ENCODE measurements at regions not wholly inside any gene's neighbourhood (a gene's known extent, or its start where the extent isn't known, plus 50 kb on each side); places are given as distances from the start of the nearest gene placed in this dataset.

GRCh38 chrX:479273-479981 lies 92.7 kb upstream of the PPP2R3B start:
- H3K27me3 ChIP-seq (replicated peaks in 1 of 4; ENCODE audit: control insufficient read depth in 3 of 4, extremely low read depth in 1 of 4, insufficient read depth in 3 of 4, low read length in 3 of 4): no peaks in the 10 kb centered on the region; a peak in 1 of 7 replicates
- no peak overlapping the region for H2AK5ac ChIP-seq (ENCODE audit: low read depth, low read length)
- H3K4me1 ChIP-seq (replicated peaks in 1 of 4; ENCODE audit: control insufficient read depth in 3 of 4, insufficient read depth in 4 of 4, low read length in 3 of 4): peaks cover 0 to 7% (median 0%) of the 10 kb centered on the region in 4 experiments; a peak in 1 of 7 replicates
- FAIRE-seq: no peak
- H3K9ac ChIP-seq (replicated peaks in 1 of 4; ENCODE audit: extremely low read depth in 1 of 4, low read depth in 3 of 4, low read length in 3 of 4): no peak overlapping the region
- no peaks in the 10 kb centered on the region for H3K79me1 ChIP-seq (ENCODE audit: low read depth, low read length)
- no peak overlapping the region for H3K23ac ChIP-seq (ENCODE audit: insufficient read length)
- H4K8ac ChIP-seq (ENCODE audit: extremely low read depth, insufficient read depth, low read length): no peak overlapping the region
- no peak overlapping the region for H4K91ac ChIP-seq (replicated peaks; ENCODE audit: insufficient read length, low read length)
- H4K5ac ChIP-seq (ENCODE audit: insufficient read length, low read depth, low read length): no peak overlapping the region
- no peak for DNase-seq (ENCODE audit: low read depth in 1 of 2, low spot score in 2 of 2)
- H3K4ac ChIP-seq (replicated peaks; ENCODE audit: insufficient read length, low read depth, low read length): no peak overlapping the region
- no peak for TF ChIP-seq RBBP5 (IDR thresholded peaks at IDR 0.05; ENCODE audit: borderline replicate concordance, low read depth, low read length)
- no peak for TF ChIP-seq CHD2 (IDR thresholded peaks at IDR 0.05; ENCODE audit: low read length)
- TF ChIP-seq JUN (IDR thresholded peaks at IDR 0.05; ENCODE audit: low read depth, low read length): no peak
- TF ChIP-seq BCL11A (IDR thresholded peaks at IDR 0.05; ENCODE audit: low read depth in 2 of 2, low read length in 2 of 2): no peak
- no peak for TF ChIP-seq BACH1 (IDR thresholded peaks at IDR 0.05; ENCODE audit: low read length)
- no peak for TF ChIP-seq SIX5 (IDR thresholded peaks at IDR 0.05; ENCODE audit: low read depth, low read length)
- TF ChIP-seq ATF2 (IDR thresholded peaks at IDR 0.05; ENCODE audit: low read length): no peak
- no peak for TF ChIP-seq CEBPB (IDR thresholded peaks at IDR 0.05; ENCODE audit: low read depth, low read length)
- no peak for TF ChIP-seq USF2 (IDR thresholded peaks at IDR 0.05; ENCODE audit: low read length)
- no peak overlapping the region for H2BK5ac ChIP-seq (ENCODE audit: low read depth, low read length)
- no peak overlapping the region for H2BK120ac ChIP-seq (replicated peaks; ENCODE audit: low read depth, low read length)
- H3K4me3 ChIP-seq (ENCODE audit: extremely low read depth in 1 of 4, insufficient read depth in 2 of 4, low read depth in 3 of 4, low read length in 4 of 4): no peak overlapping the region
- no peaks in the 10 kb centered on the region; the same call in 1 of the 2 replicates for H3K23me2 ChIP-seq (ENCODE audit: low read depth, low read length)
- no peak overlapping the region for H3K27ac ChIP-seq (ENCODE audit: low read depth, low read length)
- H3K9me3 ChIP-seq (ENCODE audit: insufficient read depth in 2 of 2, low read depth in 1 of 2, low read length in 1 of 2): no peaks in the 10 kb centered on the region; a peak in 2 of 4 replicates
- H3K36me3 ChIP-seq (ENCODE audit: control insufficient read depth in 2 of 4, insufficient read depth in 4 of 4, low read length in 3 of 4): no peaks in the 10 kb centered on the region
- H2AFZ ChIP-seq (ENCODE audit: low read length): no peak overlapping the region
- H2BK15ac ChIP-seq (ENCODE audit: low read length): no peak overlapping the region
- ChIA-PET POLR2A (ENCODE audit: partially characterized antibody) (no interaction called here), CTCF (ENCODE audit: partially characterized antibody) (no interaction called here)
- H2BK12ac ChIP-seq (ENCODE audit: low read depth, low read length): no peak overlapping the region
- no peak overlapping the region for H3K4me2 ChIP-seq (ENCODE audit: insufficient read depth in 1 of 2, low read depth in 2 of 2, low read length in 2 of 2)
- H4K20me1 ChIP-seq (replicated peaks in 1 of 2; ENCODE audit: control insufficient read depth in 1 of 2, insufficient read depth in 2 of 2, low read length in 2 of 2): no peaks in the 10 kb centered on the region
- H3K18ac ChIP-seq (ENCODE audit: extremely low read depth, low read length): no peak overlapping the region
- WGBS, 2 experiments (ENCODE audit: extremely low coverage in 1 of 2, insufficient coverage in 1 of 2, insufficient read length in 1 of 2, insufficient replicate concordance in 2 of 2, low coverage in 1 of 2, low lambda C conversion rate in 2 of 2, missing lambda C conversion rate in 1 of 2): 95% methylated on average over 20 of the region's 20 CpGs; no CpG with 5 or more reads in 1 of the 2 experiments
- H2BK20ac ChIP-seq (ENCODE audit: low read length): no peak overlapping the region
- H3K56ac ChIP-seq (replicated peaks; ENCODE audit: insufficient read length, low read depth, low read length): no peak overlapping the region
- no peaks in the 10 kb centered on the region for H3K79me2 ChIP-seq (ENCODE audit: control insufficient read depth in 1 of 2, insufficient read depth in 2 of 2, low read length in 2 of 2)
- no peak overlapping the region for H3K14ac ChIP-seq (ENCODE audit: insufficient read length)
